A673 (cell line): ENCODE measurements at regions not wholly inside any gene's neighbourhood (a gene's known extent, or its start where the extent isn't known, plus 50 kb on each side); places are given as distances from the start of the nearest gene placed in this dataset.

ENCODE experiments used
- BruUV-seq: library from RNA; stranded (reverse); fragments of 400-500 nt; replicated peaks from 2 replicates; lab custom pipeline; 2021; lab: Mats Ljungman, UMichigan
- CTCF ChIA-PET: fragments of 300-600 bp; sonication (Branson Sonifier 250); formaldehyde crosslinking; loops from one replicate; lab custom pipeline; 2022; ENCODE audit warnings: antibody characterized with exemption; lab: Charles Lee
- POLR2A ChIA-PET: fragments of 300-600 bp; sonication (Branson Sonifier 250); formaldehyde crosslinking; loops from one replicate; lab custom pipeline; 2022; ENCODE audit warnings: antibody characterized with exemption; ENCODE audit not compliant: low non-redundant PET; lab: Charles Lee
- DNase-seq: peaks from one replicate; pipeline ENCODE4 v3.0.0-alpha.2; 2015; ENCODE audit warnings: low spot score
- H3K27ac ChIP-seq: fragments of 200-600 bp; sonication (generic); 2 replicates; pipeline ENCODE4 v1.5.1; 2016; ENCODE audit warnings: mixed run types, low read depth, mild to moderate bottlenecking, mixed read lengths, antibody characterized with exemption, low read length; ENCODE audit not compliant: poor library complexity, severe bottlenecking
- H3K27me3 ChIP-seq: fragments of 200-600 bp; sonication (generic); replicated peaks from 2 replicates; pipeline ENCODE4 v1.6.1; 2017; ENCODE audit warnings: mixed run types, low read depth, mild to moderate bottlenecking, mixed read lengths, antibody characterized with exemption, low read length; ENCODE audit not compliant: insufficient read depth, poor library complexity
- H3K36me3 ChIP-seq: fragments of 200-600 bp; sonication (generic); 2 replicates; pipeline ENCODE4 v1.6.1; 2016; ENCODE audit warnings: mixed run types, mild to moderate bottlenecking, mixed read lengths, antibody characterized with exemption, low read length; ENCODE audit not compliant: insufficient read depth, poor library complexity, severe bottlenecking
- H3K4me1 ChIP-seq: fragments of 200-600 bp; sonication (generic); 2 replicates; pipeline ENCODE4 v1.6.1; 2017; ENCODE audit warnings: mixed run types, mild to moderate bottlenecking, mixed read lengths, antibody characterized with exemption, low read length; ENCODE audit not compliant: insufficient read depth, poor library complexity, severe bottlenecking
- H3K4me3 ChIP-seq: fragments of 200-600 bp; sonication (generic); 2 replicates; pipeline ENCODE4 v1.5.1; 2016; ENCODE audit warnings: low read depth, mixed run types, mild to moderate bottlenecking, mixed read lengths, low read length; ENCODE audit not compliant: poor library complexity, severe bottlenecking
- H3K9me3 ChIP-seq: fragments of 200-600 bp; sonication (generic); 2 replicates; pipeline ENCODE4 v1.6.1; 2016; ENCODE audit warnings: mixed run types, low read depth, mild to moderate bottlenecking, mixed read lengths, antibody characterized with exemption, low read length; ENCODE audit not compliant: poor library complexity, severe bottlenecking
- CTCF ChIP-seq: fragments of 300-800, 200-600 bp; sonication (generic); conservative IDR thresholded peaks from 2 replicates; pipeline ENCODE4 v1.5.1; 2017; ENCODE audit warnings: low read depth, mild to moderate bottlenecking, antibody characterized with exemption, low read length, moderate library complexity, mixed read lengths
- EZH2 ChIP-seq: fragments of 200-600 bp; sonication (generic); IDR thresholded peaks from 2 replicates; pipeline ENCODE4 v1.6.1; 2017; ENCODE audit warnings: borderline replicate concordance, low read depth, mild to moderate bottlenecking, mixed read lengths, antibody characterized with exemption, low read length; ENCODE audit not compliant: poor library complexity, severe bottlenecking
- intact Hi-C: fragments of 100-400 bp; cut with micrococcal nuclease; formaldehyde crosslinking; loops from one replicate; pipeline ENCODE4 v1.10.0; 2022; ENCODE audit not compliant: unreplicated experiment

- Histone ChIP-seq H3K4me1 (peaks cover 49% of the 10 kb centered on the region), H3K36me3 (no peaks in the 10 kb centered on the region), H3K4me3 (no peak overlapping the region), H3K27me3 (no peaks in the 10 kb centered on the region), H3K9me3 (no peaks in the 10 kb centered on the region), H3K27ac (peak overlapping the region; percentile 43)
- peak; percentile 21 for DNase-seq
- intact Hi-C loops: no loop called here
- POLR2A ChIA-PET: no interaction called here
- TF ChIP-seq EZH2 (no peak), CTCF (no peak)
- TSS peak; percentile 76 for BruUV-seq
- CTCF ChIA-PET: no interaction called here
Observed at GRCh38 chr1:224541901-224542630, 74.1 kb upstream of the CNIH3 start.

- H3K27ac ChIP-seq: peak overlapping the region; percentile 43
- no peak for TF ChIP-seq CTCF
- no peak for TF ChIP-seq EZH2
- no peaks in the 10 kb centered on the region for H3K36me3 ChIP-seq
- no TSS peak for BruUV-seq
- intact Hi-C loops: no loop called here
- H3K9me3 ChIP-seq: no peaks in the 10 kb centered on the region
- no peaks in the 10 kb centered on the region for H3K27me3 ChIP-seq
- ChIA-PET CTCF (no interaction called here), POLR2A (interaction anchor here (0.6 kb wide), 1 partner anchor 1235 kb away, joined by 3 read pairs; no protein-coding TSS in a partner anchor)
- H3K4me3 ChIP-seq: no peak overlapping the region
- DNase-seq: peak; percentile 93
- H3K4me1 ChIP-seq: peaks cover 49% of the 10 kb centered on the region
Observed at GRCh38 chr1:224542783-224543440, 73.2 kb upstream of the CNIH3 start.

GRCh38 chr1:224543453-224543852 lies 72.7 kb upstream of the CNIH3 start:
- ChIA-PET POLR2A (interaction anchor here (0.6 kb wide), 1 partner anchor 1235 kb away, joined by 3 read pairs; no protein-coding TSS in a partner anchor), CTCF (no interaction called here)
- H3K36me3 ChIP-seq: no peaks in the 10 kb centered on the region
- no peak for DNase-seq
- no peaks in the 10 kb centered on the region for H3K27me3 ChIP-seq
- intact Hi-C loops: no loop called here
- no peak overlapping the region for H3K4me3 ChIP-seq
- no TSS peak for BruUV-seq
- H3K9me3 ChIP-seq: no peaks in the 10 kb centered on the region
- no peak for TF ChIP-seq EZH2
- TF ChIP-seq CTCF: no peak
- H3K27ac ChIP-seq: peak overlapping the region; percentile 39
- H3K4me1 ChIP-seq: peaks cover 49% of the 10 kb centered on the region
